Loucy (cell line): ENCODE measurements at regions not wholly inside any gene's neighbourhood (a gene's known extent, or its start where the extent isn't known, plus 50 kb on each side); places are given as distances from the start of the nearest gene placed in this dataset.

Experiments
- CTCF ChIP-seq: fragments of 200-600 bp; sonication (generic); conservative IDR thresholded peaks from 2 replicates; pipeline ENCODE4 v1.5.1; 2014; ENCODE audit warnings: mild to moderate bottlenecking, antibody characterized with exemption, low read length
- EZH2phosphoT487 ChIP-seq: fragments of 200-600 bp; IDR thresholded peaks from 2 replicates; pipeline ENCODE4 v1.6.1; 2018; ENCODE audit warnings: antibody characterized with exemption, mild to moderate bottlenecking, moderate library complexity, borderline replicate concordance

GRCh38 chr3:132237652-132238032, 79.6 kb upstream of the ACP3 start:
- TF ChIP-seq CTCF (no peak), EZH2phosphoT487 (no peak)
